ENCODE measurements at regions not wholly inside any gene's neighbourhood (a gene's known extent, or its start where the extent isn't known, plus 50 kb on each side); places are given as distances from the start of the nearest gene placed in this dataset.

GRCh38 chr1:228919914-228920313, 184.6 kb downstream of the RHOU start:
- H3K4me3 ChIP-seq (replicated peaks in 1 of 3; ENCODE audit: insufficient read depth in 1 of 3, low read depth in 2 of 3, low read length in 3 of 3): no peak overlapping the region
- no peak for TF ChIP-seq CHCHD3 (CRISPR knock-in tag; IDR thresholded peaks at IDR 0.05)
- no peaks in the 10 kb centered on the region for H4K20me1 ChIP-seq (ENCODE audit: insufficient read depth, low read length)
- no TSS peak for BruUV-seq (replicated peaks)
- H3K9ac ChIP-seq (ENCODE audit: insufficient read depth, low read depth, low read length): no peak overlapping the region
- CTCF ChIA-PET (ENCODE audit: low intra/inter-chr PET ratio, low total read pairs): no interaction called here
- 92% methylated on average over 1 of the region's 1 CpG for WGBS (ENCODE audit: low lambda C conversion rate)
- no peaks in the 10 kb centered on the region for H3K27me3 ChIP-seq (ENCODE audit: control insufficient read depth in 1 of 2, insufficient read depth in 2 of 2, low read length in 2 of 2)
- no peaks in the 10 kb centered on the region for H3K79me2 ChIP-seq (ENCODE audit: insufficient read depth, low read length)
- H2AFZ ChIP-seq (ENCODE audit: low read length): no peak overlapping the region
- intact Hi-C loops (cut with micrococcal nuclease; ENCODE audit: unreplicated experiment) (loop anchor here (2.0 kb wide), 1 partner anchor 29 kb away; no protein-coding TSS in a partner anchor), in situ Hi-C loops (cut with HindIII; ENCODE audit: extremely low pct_ligation_motif_present, low pct_unique_long_range_greater_than_20kb) (no loop called here)
- H3K36me3 ChIP-seq (replicated peaks in 1 of 2; ENCODE audit: control insufficient read depth in 1 of 2, insufficient read depth in 2 of 2, low read length in 2 of 2): no peaks in the 10 kb centered on the region
- FAIRE-seq: no peak
- ATAC-seq: no peak
- H3K4me1 ChIP-seq (ENCODE audit: insufficient read depth, low read length): peaks cover 51% of the 10 kb centered on the region
- H3K9me3 ChIP-seq (ENCODE audit: low read length): no peaks in the 10 kb centered on the region
- no peak overlapping the region for H3K27ac ChIP-seq (ENCODE audit: extremely low read length, insufficient read depth, low read length)
- DNase-seq (ENCODE audit: low spot score): no peak
- H3K4me2 ChIP-seq (ENCODE audit: low read depth, low read length): no peak overlapping the region
- POLR2A ChIA-PET: no interaction called here

- H3K79me2 ChIP-seq (ENCODE audit: insufficient read depth, low read length): no peaks in the 10 kb centered on the region
- FAIRE-seq: no peak
- no peak overlapping the region for H3K9ac ChIP-seq (ENCODE audit: insufficient read depth, low read depth, low read length)
- in situ Hi-C loops (cut with HindIII; ENCODE audit: extremely low pct_ligation_motif_present, low pct_unique_long_range_greater_than_20kb): no loop called here
- H3K27me3 ChIP-seq (ENCODE audit: control insufficient read depth in 1 of 2, insufficient read depth in 2 of 2, low read length in 2 of 2): no peaks in the 10 kb centered on the region
- no peak overlapping the region for H3K4me2 ChIP-seq (ENCODE audit: low read depth, low read length)
- ATAC-seq: no peak
- CTCF ChIA-PET (ENCODE audit: low intra/inter-chr PET ratio, low total read pairs): no interaction called here
- 9% methylated on average over 3 of the region's 4 CpGs for WGBS (ENCODE audit: low lambda C conversion rate)
- no TSS peak for BruUV-seq (replicated peaks)
- no peaks in the 10 kb centered on the region for H4K20me1 ChIP-seq (ENCODE audit: insufficient read depth, low read length)
- H3K4me3 ChIP-seq (replicated peaks in 1 of 3; ENCODE audit: insufficient read depth in 1 of 3, low read depth in 2 of 3, low read length in 3 of 3): no peak overlapping the region
- H3K4me1 ChIP-seq (ENCODE audit: insufficient read depth, low read length): peaks cover 57% of the 10 kb centered on the region
- no peaks in the 10 kb centered on the region for H3K36me3 ChIP-seq (replicated peaks in 1 of 2; ENCODE audit: control insufficient read depth in 1 of 2, insufficient read depth in 2 of 2, low read length in 2 of 2)
- H3K9me3 ChIP-seq (ENCODE audit: low read length): no peaks in the 10 kb centered on the region
- DNase-seq (ENCODE audit: low spot score): no peak
- no peak overlapping the region for H2AFZ ChIP-seq (ENCODE audit: low read length)
- no peak for TF ChIP-seq TBP (CRISPR knock-in tag; IDR thresholded peaks at IDR 0.05)
- TF ChIP-seq EEA1 (CRISPR knock-in tag; IDR thresholded peaks at IDR 0.05; ENCODE audit: borderline replicate concordance): no peak
- no peak for TF ChIP-seq SOX6 (IDR thresholded peaks at IDR 0.05)
- no peak for TF ChIP-seq SOX6 (CRISPR knock-in tag; IDR thresholded peaks at IDR 0.05)
- no peak for TF ChIP-seq KLF16 (CRISPR knock-in tag; IDR thresholded peaks at IDR 0.05)
- TF ChIP-seq ATRX (CRISPR knock-in tag; IDR thresholded peaks at IDR 0.05; ENCODE audit: borderline replicate concordance): no peak
- TF ChIP-seq ZNF326 (CRISPR knock-in tag; IDR thresholded peaks at IDR 0.05; ENCODE audit: borderline replicate concordance): no peak
- TF ChIP-seq ZMAT3 (CRISPR knock-in tag; conservative IDR thresholded peaks at IDR 0.05): no peak
- H3K27ac ChIP-seq (ENCODE audit: extremely low read length, insufficient read depth, low read length): no peak overlapping the region
- intact Hi-C loops (cut with micrococcal nuclease; ENCODE audit: unreplicated experiment): no loop called here
- POLR2A ChIA-PET: no interaction called here
These were observed 185.6 kb downstream of the RHOU start for GRCh38 chr1:228920831-228921230.

Data from HepG2 (cell line).